ENCODE measurements at regions not wholly inside any gene's neighbourhood (a gene's known extent, or its start where the extent isn't known, plus 50 kb on each side); places are given as distances from the start of the nearest gene placed in this dataset.

DNA sequence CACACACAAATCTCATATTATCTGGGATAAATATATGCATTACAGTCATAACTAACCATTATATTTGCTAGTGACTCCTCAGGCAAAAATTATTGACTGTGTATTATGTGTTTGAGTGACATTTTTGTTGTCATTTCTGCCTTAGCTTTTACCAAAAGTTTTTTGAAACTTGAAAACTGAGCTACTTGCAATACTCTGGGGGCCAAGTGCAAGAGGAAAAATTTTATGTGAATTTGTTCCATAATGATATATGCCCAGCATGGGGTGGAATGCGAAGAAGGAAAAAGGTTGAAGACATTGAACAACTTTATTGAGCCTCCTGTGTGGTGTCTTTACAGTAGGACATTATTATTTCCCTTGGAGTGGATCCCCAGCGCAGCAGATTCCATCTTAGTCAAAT lies 176.8 kb upstream of the FERD3L start:
- no peaks in the 10 kb centered on the region for H3K36me3 ChIP-seq (ENCODE audit: insufficient read depth)
- no peaks in the 10 kb centered on the region for H3K4me1 ChIP-seq (ENCODE audit: insufficient read depth)
- H3K4me3 ChIP-seq (ENCODE audit: low read depth, low read length): no peak overlapping the region
- no peak for DNase-seq (ENCODE audit: extremely low spot score)
- no peak overlapping the region for H3K27ac ChIP-seq (ENCODE audit: low read depth)
- 84% methylated on average over 2 of the region's 2 CpGs for WGBS

DNA sequence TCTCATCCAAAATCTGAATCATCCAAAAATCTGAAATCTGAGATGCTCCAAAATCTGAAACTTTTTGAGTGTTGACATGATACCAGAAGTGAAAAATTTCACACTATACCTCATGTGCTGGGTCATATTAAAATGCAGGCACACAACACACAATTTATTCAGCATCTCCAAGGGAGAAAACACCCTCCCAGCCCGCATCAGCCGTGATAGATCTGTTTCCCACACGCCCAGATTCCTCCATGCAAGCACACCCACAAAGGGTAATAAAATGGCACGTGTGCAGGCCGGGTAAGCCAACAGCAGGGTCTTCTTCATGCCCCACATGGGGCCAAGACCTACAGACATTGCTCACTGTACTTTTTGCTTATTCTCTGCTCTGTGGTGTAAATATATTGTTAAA lies 173.1 kb upstream of the FERD3L start:
- DNase-seq (ENCODE audit: extremely low spot score): no peak
- Histone ChIP-seq H3K36me3 (ENCODE audit: insufficient read depth) (no peaks in the 10 kb centered on the region), H3K27ac (ENCODE audit: low read depth) (no peak overlapping the region), H3K4me3 (ENCODE audit: low read depth, low read length) (no peak overlapping the region), H3K4me1 (ENCODE audit: insufficient read depth) (no peaks in the 10 kb centered on the region)
- 88% methylated on average over 5 of the region's 5 CpGs for WGBS

DNA sequence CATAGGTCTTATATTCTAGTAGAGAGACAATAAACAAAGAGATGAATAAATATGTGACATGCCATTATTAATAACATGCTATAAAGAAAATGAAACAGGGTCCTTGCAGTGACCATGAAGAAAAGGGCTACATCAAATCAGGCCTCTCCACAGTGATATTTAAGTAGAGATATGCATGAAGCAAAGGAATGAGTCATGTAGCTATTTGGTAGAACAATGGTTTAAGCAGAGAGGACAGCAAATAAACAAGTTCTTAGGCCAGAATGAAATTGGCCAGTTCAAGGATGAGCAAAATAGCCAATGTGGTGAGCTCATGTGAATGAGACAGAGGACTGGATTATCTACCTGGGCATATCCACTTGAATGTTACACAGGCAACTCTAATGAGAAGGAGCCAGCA lies 172.2 kb upstream of the FERD3L start:
- Histone ChIP-seq H3K36me3 (ENCODE audit: insufficient read depth) (no peaks in the 10 kb centered on the region), H3K27ac (ENCODE audit: low read depth) (no peak overlapping the region), H3K4me3 (ENCODE audit: low read depth, low read length) (no peak overlapping the region), H3K4me1 (ENCODE audit: insufficient read depth) (no peaks in the 10 kb centered on the region)
- DNase-seq (ENCODE audit: extremely low spot score): no peak

DNA sequence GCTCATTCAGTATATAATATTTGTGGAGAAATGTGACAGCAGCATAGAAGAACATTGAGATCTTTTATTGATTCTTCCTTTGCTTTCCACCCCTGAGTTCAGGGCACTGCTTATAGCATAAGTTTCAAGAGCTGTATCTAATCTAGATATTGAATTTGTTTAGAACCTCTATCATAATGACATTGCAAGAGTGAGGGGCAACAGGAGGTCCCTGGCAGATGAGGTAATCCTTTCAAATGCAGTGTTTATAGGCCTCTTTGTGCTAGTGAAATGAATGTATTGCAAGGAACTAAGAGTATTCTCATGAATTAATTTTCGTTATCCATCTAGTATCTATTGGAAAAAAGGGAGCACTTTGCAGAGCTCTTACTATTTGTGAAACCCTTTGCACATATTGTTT lies 167.2 kb upstream of the FERD3L start:
- Histone ChIP-seq H3K4me1 (ENCODE audit: insufficient read depth) (no peaks in the 10 kb centered on the region), H3K4me3 (ENCODE audit: low read depth, low read length) (no peak overlapping the region), H3K27ac (ENCODE audit: low read depth) (no peak overlapping the region), H3K36me3 (ENCODE audit: insufficient read depth) (no peaks in the 10 kb centered on the region)
- no peak for DNase-seq (ENCODE audit: extremely low spot score)
- WGBS: 83% methylated on average over 1 of the region's 1 CpG

DNA sequence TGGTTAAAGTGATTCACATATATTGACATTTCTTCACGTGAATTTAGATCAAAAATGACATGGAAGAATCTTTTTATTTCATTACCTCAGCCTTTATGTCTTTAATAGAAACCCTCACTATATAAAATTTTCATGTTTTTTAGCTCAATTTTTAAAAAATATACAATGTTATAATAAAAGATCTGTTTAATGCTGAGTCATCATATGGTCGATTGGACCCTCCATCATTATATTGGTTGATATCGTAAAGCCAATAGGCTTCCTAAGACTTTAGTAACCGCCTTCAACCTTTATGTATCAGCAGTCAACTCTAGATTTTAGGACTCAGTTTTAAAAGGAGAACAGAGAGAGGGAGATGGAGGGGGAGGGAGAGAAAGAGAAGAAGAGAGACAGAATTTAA lies 162.3 kb upstream of the FERD3L start:
- Histone ChIP-seq H3K36me3 (ENCODE audit: insufficient read depth) (no peaks in the 10 kb centered on the region), H3K4me3 (ENCODE audit: low read depth, low read length) (no peak overlapping the region), H3K4me1 (ENCODE audit: insufficient read depth) (no peaks in the 10 kb centered on the region), H3K27ac (ENCODE audit: low read depth) (no peak overlapping the region)
- WGBS: 82% methylated on average over 4 of the region's 4 CpGs
- no peak for DNase-seq (ENCODE audit: extremely low spot score)

DNA sequence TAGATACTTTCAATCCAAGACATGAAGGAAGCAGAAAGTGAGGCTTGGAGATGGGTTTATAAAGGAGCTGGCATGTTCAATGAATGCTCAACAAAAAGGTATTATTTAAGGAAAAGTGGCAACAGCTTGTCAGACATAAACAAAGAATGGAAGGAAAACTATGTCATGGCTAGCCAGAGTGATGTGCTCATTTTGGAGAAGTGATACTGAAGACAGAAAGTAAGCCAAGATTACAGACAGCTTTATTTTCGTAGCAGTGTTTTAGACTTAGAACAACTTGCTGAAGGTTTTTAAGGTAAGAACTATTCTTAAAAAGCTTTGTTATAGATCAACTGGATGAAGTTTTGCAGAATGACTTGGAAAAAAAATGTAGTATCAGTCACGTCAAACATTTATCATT lies 160.5 kb upstream of the FERD3L start:
- H3K27ac ChIP-seq (ENCODE audit: low read depth): no peak overlapping the region
- H3K4me3 ChIP-seq (ENCODE audit: low read depth, low read length): no peak overlapping the region
- WGBS: 85% methylated on average over 2 of the region's 2 CpGs
- DNase-seq (ENCODE audit: extremely low spot score): no peak
- no peaks in the 10 kb centered on the region for H3K4me1 ChIP-seq (ENCODE audit: insufficient read depth)
- no peaks in the 10 kb centered on the region for H3K36me3 ChIP-seq (ENCODE audit: insufficient read depth)

DNA sequence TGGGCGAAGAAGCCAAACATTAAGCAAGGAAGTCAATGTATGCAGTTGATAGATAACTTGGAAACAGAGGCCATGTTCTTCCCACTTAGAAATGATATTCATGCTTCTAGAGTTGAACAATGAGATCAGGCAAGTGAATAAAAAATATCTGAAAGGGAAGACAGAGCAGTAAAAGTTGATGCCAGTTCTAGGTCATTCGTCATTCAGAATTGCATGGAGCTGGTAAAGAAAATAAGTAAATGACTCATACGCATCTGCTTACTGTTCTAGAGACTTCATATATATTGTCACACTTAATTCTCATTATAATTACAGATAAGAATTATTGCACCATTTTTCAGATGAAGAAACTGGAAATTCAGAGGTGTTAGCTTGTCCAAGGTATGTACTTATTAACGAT lies 158.9 kb upstream of the FERD3L start:
- Histone ChIP-seq H3K4me3 (ENCODE audit: low read depth, low read length) (no peak overlapping the region), H3K4me1 (ENCODE audit: insufficient read depth) (no peaks in the 10 kb centered on the region), H3K27ac (ENCODE audit: low read depth) (no peak overlapping the region), H3K36me3 (ENCODE audit: insufficient read depth) (no peaks in the 10 kb centered on the region)
- 94% methylated on average over 4 of the region's 4 CpGs for WGBS
- no peak for DNase-seq (ENCODE audit: extremely low spot score)

DNA sequence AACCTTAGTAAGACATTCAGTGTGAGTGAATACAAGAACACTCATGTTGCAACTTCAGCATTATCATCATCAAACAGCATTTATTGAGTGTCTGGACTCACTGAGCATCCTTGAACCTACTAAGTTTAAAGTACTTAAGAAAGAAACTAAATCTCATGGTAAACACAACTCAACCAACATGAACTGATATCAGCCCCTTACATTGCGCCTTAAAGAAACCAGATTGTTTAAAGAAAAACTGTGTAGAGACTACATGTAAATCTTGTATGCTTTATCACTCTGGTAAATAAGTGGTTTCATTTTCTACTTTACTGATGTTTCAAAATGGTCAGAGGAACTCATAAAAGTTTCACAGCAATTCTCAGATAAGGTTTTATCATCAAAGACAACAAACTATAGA lies 157.5 kb upstream of the FERD3L start:
- Histone ChIP-seq H3K4me1 (ENCODE audit: insufficient read depth) (no peaks in the 10 kb centered on the region), H3K36me3 (ENCODE audit: insufficient read depth) (no peaks in the 10 kb centered on the region), H3K27ac (ENCODE audit: low read depth) (no peak overlapping the region), H3K4me3 (ENCODE audit: low read depth, low read length) (no peak overlapping the region)
- 57% methylated on average over 1 of the region's 1 CpG for WGBS
- DNase-seq (ENCODE audit: extremely low spot score): no peak

DNA sequence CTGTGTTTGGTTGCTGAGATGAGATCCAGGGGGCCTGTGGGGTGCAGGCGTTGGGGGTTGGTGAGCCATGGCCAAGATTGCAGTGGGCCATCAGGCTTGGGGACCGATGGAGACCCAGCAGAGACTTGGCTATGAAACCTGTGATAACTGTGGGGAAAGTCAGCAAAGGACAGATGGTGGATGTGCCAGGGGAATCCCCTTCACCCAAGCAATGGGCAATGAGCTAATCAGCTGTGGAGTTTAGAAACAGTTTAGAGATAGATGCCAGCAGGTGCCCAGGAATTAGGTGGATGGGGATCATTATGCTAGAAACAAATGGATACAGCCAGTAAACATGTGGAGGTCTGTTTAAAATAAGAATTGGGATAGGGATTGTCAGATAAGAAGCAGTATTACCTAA lies 151.4 kb upstream of the FERD3L start:
- no peak for DNase-seq (ENCODE audit: extremely low spot score)
- H3K36me3 ChIP-seq (ENCODE audit: insufficient read depth): no peaks in the 10 kb centered on the region
- H3K4me1 ChIP-seq (ENCODE audit: insufficient read depth): no peaks in the 10 kb centered on the region
- H3K27ac ChIP-seq (ENCODE audit: low read depth): no peak overlapping the region
- H3K4me3 ChIP-seq (ENCODE audit: low read depth, low read length): no peak overlapping the region
- WGBS: 91% methylated on average over 2 of the region's 2 CpGs

DNA sequence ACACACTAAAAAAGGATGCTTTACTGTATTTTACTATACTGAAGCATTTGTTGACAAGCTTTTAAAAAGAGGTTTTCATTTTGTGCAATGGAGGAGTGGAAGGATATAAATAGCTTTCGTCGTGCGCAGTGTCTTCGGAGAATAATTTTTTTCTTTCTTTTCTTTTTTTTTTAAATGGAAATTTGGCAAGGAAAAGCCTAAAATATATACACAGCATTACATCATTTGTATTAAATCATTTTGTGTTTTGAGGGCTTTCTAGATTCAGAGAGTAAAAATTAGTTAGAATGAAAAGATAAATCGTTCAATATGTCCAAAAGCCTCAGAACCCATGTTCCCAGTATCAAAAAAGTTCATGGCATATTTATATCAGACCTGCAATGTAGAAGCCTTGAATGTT lies 150.2 kb upstream of the FERD3L start:
- Histone ChIP-seq H3K27ac (ENCODE audit: low read depth) (no peak overlapping the region), H3K4me1 (ENCODE audit: insufficient read depth) (no peaks in the 10 kb centered on the region), H3K4me3 (ENCODE audit: low read depth, low read length) (no peak overlapping the region), H3K36me3 (ENCODE audit: insufficient read depth) (no peaks in the 10 kb centered on the region)
- 37% methylated on average over 5 of the region's 5 CpGs for WGBS
- no peak for DNase-seq (ENCODE audit: extremely low spot score)

DNA sequence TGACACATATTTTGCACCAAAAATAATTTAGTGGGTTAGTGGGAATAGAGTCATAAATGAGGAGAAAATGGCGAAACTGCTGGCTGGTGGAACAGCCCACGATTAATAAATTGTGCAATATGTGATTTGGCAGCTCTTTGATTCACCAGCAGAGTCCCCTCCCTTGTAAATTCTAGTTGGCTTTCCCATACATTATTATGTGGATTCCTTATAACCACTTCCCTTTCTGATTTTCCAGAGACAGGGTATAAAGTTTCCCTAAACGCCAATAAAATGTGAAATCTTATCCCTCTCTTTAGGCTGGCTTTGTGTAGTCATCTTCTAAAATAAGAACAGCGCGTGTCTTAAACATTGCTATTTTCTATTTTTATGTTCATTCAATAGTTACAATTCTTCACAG lies 149.4 kb upstream of the FERD3L start:
- Histone ChIP-seq H3K4me3 (ENCODE audit: low read depth, low read length) (no peak overlapping the region), H3K36me3 (ENCODE audit: insufficient read depth) (no peaks in the 10 kb centered on the region), H3K27ac (ENCODE audit: low read depth) (no peak overlapping the region), H3K4me1 (ENCODE audit: insufficient read depth) (no peaks in the 10 kb centered on the region)
- 48% methylated on average over 5 of the region's 5 CpGs for WGBS
- DNase-seq (ENCODE audit: extremely low spot score): peak; percentile 8

DNA sequence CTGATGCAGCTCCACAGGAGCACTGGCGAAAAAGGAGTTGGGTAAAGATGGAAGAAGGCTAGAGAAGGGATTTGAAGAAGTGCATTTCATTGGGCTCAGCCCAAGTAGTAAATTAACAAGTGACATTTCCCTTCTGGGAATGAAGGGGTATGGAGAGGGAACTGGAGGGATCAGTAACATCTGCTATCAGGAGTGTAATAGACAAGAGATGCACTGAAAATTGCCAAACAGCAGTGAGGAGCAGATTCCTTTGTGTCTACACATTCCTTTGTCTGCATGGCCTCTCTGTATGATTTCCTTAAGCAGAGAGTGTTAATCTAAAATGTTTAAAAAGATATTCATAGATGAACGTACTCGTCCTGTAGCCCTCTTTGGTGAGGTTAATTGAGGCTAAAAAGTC lies 148.2 kb upstream of the FERD3L start:
- DNase-seq (ENCODE audit: extremely low spot score): no peak
- no peak overlapping the region for H3K27ac ChIP-seq (ENCODE audit: low read depth)
- WGBS: 79% methylated on average over 3 of the region's 3 CpGs
- H3K36me3 ChIP-seq (ENCODE audit: insufficient read depth): no peaks in the 10 kb centered on the region
- no peak overlapping the region for H3K4me3 ChIP-seq (ENCODE audit: low read depth, low read length)
- no peaks in the 10 kb centered on the region for H3K4me1 ChIP-seq (ENCODE audit: insufficient read depth)

DNA sequence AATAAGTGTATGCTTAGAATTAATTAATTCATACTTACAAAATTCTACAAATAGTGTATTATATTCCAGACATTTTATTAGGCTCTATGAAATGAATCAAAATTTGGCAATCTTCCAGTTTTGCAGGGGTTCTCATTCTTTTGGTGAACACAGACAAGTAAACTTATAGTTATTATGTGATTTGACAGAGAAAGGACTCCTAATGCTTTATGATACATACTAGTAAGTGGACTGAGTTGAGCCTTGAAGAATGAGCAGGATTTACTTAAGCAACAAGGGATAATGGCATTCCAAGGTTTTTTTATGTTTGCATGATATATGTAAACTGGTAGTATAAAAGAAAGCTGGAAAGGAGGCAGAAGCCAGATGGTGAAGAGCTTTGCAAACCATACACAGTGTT lies 145.7 kb upstream of the FERD3L start:
- H3K36me3 ChIP-seq (ENCODE audit: insufficient read depth): no peaks in the 10 kb centered on the region
- H3K4me3 ChIP-seq (ENCODE audit: low read depth, low read length): no peak overlapping the region
- no peak overlapping the region for H3K27ac ChIP-seq (ENCODE audit: low read depth)
- H3K4me1 ChIP-seq (ENCODE audit: insufficient read depth): no peaks in the 10 kb centered on the region
- DNase-seq (ENCODE audit: extremely low spot score): no peak

DNA sequence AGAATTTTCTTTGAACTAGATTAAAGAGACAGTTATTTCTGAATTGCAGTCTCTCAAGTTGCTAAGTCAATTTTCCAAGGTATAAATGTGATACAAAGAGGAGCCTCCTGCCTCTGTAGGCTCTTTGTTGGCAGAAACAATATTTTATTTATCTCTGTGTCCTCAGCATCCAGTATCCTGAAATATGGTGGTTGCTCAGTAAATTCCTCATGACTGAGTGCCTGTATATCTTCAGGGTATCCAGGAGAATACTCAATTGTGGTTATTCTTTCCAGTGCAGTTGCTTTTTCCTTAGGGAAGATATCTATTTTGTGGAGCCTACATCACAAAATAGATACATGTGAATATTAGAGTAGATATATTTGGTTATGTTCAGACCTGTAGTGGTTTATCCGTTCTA lies 144.8 kb upstream of the FERD3L start:
- DNase-seq (ENCODE audit: extremely low spot score): no peak
- 96% methylated on average over 1 of the region's 1 CpG for WGBS
- no peak overlapping the region for H3K4me3 ChIP-seq (ENCODE audit: low read depth, low read length)
- no peaks in the 10 kb centered on the region for H3K4me1 ChIP-seq (ENCODE audit: insufficient read depth)
- H3K27ac ChIP-seq (ENCODE audit: low read depth): no peak overlapping the region
- H3K36me3 ChIP-seq (ENCODE audit: insufficient read depth): no peaks in the 10 kb centered on the region

DNA sequence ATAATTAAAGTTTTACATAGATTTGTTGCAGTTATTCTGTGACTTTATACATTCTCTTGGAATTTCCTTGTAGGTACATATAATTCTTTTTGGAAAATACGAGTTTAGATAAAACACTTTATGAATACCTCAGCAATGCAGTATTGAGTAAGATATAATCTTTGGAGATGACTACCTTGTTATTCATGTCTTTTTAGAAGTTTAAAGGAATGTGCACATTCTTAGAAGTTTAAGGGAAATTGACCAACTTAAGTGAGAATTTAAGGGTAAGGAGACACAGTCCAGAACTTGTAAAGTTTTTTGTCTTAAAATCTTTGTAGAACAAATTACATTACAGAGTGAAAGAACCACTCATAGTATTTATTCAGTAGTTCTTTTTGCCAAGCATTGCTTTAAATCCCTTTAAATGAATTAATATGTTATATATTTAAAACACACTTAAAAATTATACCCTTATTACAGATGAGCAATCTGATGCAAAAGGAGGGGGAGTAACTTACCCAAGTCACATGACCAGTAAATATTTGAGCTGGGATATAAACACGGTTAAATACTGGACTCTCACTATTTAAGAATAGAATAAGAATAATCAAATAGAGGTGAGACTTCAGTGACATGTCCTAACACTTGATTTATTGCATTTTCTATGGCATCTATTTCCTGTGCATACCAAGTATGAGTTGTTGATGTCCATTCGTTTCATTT lies 139.5 kb upstream of the FERD3L start:
- Histone ChIP-seq H3K4me3 (ENCODE audit: low read depth, low read length) (no peak overlapping the region), H3K4me1 (ENCODE audit: insufficient read depth) (no peaks in the 10 kb centered on the region), H3K36me3 (ENCODE audit: insufficient read depth) (no peaks in the 10 kb centered on the region), H3K27ac (ENCODE audit: low read depth) (no peak overlapping the region)
- WGBS: 61% methylated on average over 3 of the region's 3 CpGs
- DNase-seq (ENCODE audit: extremely low spot score): no peak
